Memory B cell (primary cell): ENCODE measurements at regions not wholly inside any gene's neighbourhood (a gene's known extent, or its start where the extent isn't known, plus 50 kb on each side); places are given as distances from the start of the nearest gene placed in this dataset.

Experiments used
- ATAC-seq: fragments of 150-1000 bp; cut with Tn5 transposase; 2 replicates; pipeline ENCODE4 v1.10.0; 2021; ENCODE audit warnings: low read depth, mild to moderate bottlenecking, moderate library complexity
- DNase-seq, 2 donors: peaks; one replicate each; pipeline ENCODE4 v3.0.0; 2022; ENCODE audit warnings: low spot score in 2 of 2
- H3K27ac Mint-ChIP-seq: one replicate; pipeline ENCODE4 v1.8.0; 2022; ENCODE audit warnings: mild to moderate bottlenecking, moderate library complexity, mixed read lengths
- H3K27me3 Mint-ChIP-seq: one replicate; pipeline ENCODE4 v1.8.0; 2022; ENCODE audit warnings: mixed read lengths
- H3K36me3 Mint-ChIP-seq: one replicate; pipeline ENCODE4 v1.8.0; 2022; ENCODE audit warnings: mild to moderate bottlenecking, mixed read lengths
- H3K4me1 Mint-ChIP-seq: one replicate; pipeline ENCODE4 v1.8.0; 2022; ENCODE audit warnings: mixed read lengths
- H3K4me3 Mint-ChIP-seq: one replicate; pipeline ENCODE4 v1.8.0; 2022; ENCODE audit warnings: mild to moderate bottlenecking, moderate library complexity, mixed read lengths
- H3K9me3 Mint-ChIP-seq: one replicate; pipeline ENCODE4 v1.8.0; 2022; ENCODE audit warnings: mixed read lengths

DNA sequence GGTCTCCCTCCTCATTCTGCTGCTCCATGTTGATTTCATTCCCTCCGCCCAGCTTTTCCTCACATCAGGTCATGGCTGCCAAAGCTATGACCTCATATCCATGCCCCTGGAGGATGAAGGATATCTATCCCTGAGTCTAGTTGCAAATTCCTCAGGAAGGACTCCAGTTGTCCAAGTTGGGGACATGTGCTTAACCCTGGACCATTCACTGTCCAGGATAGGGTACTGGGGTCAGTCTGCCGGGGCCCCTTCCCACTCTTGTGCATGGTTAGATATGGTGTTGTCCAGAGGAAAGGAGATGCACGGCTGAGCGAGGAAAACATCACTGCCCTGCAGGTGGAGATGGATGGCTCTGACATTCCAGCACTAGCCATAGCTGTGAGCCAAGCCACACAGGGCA is 51.9 kb upstream of the COMTD1 start:
- no peak for ATAC-seq
- H3K27ac Mint-ChIP-seq = no peak overlapping the region
- peaks cover 36% of the 10 kb centered on the region for H3K27me3 Mint-ChIP-seq
- H3K36me3 Mint-ChIP-seq = peaks cover 2% of the 10 kb centered on the region
- H3K9me3 Mint-ChIP-seq = peaks cover 8% of the 10 kb centered on the region
- H3K4me1 Mint-ChIP-seq = no peaks in the 10 kb centered on the region
- DNase-seq = no peak
- H3K4me3 Mint-ChIP-seq = no peak overlapping the region

DNA sequence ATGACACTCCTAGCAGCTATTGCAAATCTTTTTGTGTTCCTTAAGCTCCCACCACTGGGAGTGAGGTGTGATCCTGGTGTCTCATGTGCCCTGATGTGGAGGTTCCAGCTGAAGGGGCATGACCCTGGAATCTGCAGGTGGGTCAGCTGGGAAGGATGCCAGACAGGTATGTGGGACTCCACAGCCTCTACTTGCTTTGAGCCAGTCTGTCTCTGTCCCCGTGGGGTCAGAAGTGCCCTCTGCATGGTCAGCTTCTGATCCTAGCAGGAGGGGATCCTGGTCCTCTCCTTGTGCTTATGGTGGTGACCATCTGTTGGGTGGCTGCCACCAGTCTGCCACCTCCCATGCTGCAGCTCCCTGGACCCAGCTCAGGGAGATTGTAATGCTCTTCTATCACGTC is 51.1 kb upstream of the COMTD1 start:
- Mint-ChIP-seq H3K9me3 (peaks cover 8% of the 10 kb centered on the region), H3K27me3 (peaks cover 35% of the 10 kb centered on the region)

More for the DNA sequence above, 51.1 kb upstream of the COMTD1 start:
- H3K27ac Mint-ChIP-seq = no peak overlapping the region
- H3K4me1 Mint-ChIP-seq = no peaks in the 10 kb centered on the region
- H3K36me3 Mint-ChIP-seq = peaks cover 2% of the 10 kb centered on the region
- ATAC-seq (no peak), DNase-seq (no peak)
- H3K4me3 Mint-ChIP-seq = no peak overlapping the region
